ENCODE measurements at regions not wholly inside any gene's neighbourhood (a gene's known extent, or its start where the extent isn't known, plus 50 kb on each side); places are given as distances from the start of the nearest gene placed in this dataset.

DNA sequence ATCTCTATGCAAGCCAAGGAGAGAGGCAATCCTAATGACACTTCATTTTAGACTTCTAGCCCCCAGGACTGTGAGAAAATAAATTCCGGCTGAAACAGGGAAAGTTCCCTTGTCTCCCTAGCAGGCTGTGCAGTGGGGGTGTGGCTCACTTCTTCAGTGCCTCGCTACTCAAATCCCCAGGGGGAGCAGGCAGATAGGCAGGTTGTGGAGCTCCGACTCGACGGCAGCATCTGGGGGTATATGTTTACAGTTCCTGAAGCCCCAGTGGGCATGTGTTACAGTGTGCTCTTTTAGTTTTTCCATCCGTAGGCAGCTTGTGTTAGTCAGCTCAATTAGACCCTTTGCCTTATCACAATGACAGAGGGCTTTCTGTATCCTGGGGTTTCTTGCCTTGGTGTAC is 836.5 kb downstream of the PDCD6IP start:
- Histone ChIP-seq H3K27me3 (ENCODE audit: control insufficient read depth, insufficient read depth, low read length) (no peaks in the 10 kb centered on the region), H3K4me3 (ENCODE audit: low read depth in 2 of 2, low read length in 2 of 2) (no peak overlapping the region), H3K9me3 (ENCODE audit: control insufficient read depth, insufficient read depth, low read depth, low read length) (no peaks in the 10 kb centered on the region), H3K4me1 (ENCODE audit: control insufficient read depth, insufficient read depth, low read length) (no peaks in the 10 kb centered on the region), H3K27ac (ENCODE audit: low read length) (no peak overlapping the region), H3K36me3 (ENCODE audit: control insufficient read depth, insufficient read depth, low read length) (no peaks in the 10 kb centered on the region)
- POLR2A ChIA-PET = no interaction called here
- CTCF ChIA-PET = no interaction called here
- BruUV-seq (replicated peaks) = no TSS peak
- DNase-seq (ENCODE audit: low read depth, low spot score) (no peak), ATAC-seq (no peak)
- intact Hi-C loops (cut with micrococcal nuclease; ENCODE audit: unreplicated experiment) (no loop called here), in situ Hi-C loops (cut with HindIII; ENCODE audit: low pct_unique_long_range_greater_than_20kb, low sequenced_read_pairs) (no loop called here)
- TF ChIP-seq POLR2AphosphoS5 (IDR thresholded peaks at IDR 0.05; ENCODE audit: low read depth, low read length) (no peak), TCF7L2 (IDR thresholded peaks at IDR 0.05; ENCODE audit: low read depth, low read length) (no peak), SIN3A (IDR thresholded peaks at IDR 0.05; ENCODE audit: borderline replicate concordance, insufficient read depth, low read depth, low read length) (no peak)
- TF ChIP-seq, protein P1, sequence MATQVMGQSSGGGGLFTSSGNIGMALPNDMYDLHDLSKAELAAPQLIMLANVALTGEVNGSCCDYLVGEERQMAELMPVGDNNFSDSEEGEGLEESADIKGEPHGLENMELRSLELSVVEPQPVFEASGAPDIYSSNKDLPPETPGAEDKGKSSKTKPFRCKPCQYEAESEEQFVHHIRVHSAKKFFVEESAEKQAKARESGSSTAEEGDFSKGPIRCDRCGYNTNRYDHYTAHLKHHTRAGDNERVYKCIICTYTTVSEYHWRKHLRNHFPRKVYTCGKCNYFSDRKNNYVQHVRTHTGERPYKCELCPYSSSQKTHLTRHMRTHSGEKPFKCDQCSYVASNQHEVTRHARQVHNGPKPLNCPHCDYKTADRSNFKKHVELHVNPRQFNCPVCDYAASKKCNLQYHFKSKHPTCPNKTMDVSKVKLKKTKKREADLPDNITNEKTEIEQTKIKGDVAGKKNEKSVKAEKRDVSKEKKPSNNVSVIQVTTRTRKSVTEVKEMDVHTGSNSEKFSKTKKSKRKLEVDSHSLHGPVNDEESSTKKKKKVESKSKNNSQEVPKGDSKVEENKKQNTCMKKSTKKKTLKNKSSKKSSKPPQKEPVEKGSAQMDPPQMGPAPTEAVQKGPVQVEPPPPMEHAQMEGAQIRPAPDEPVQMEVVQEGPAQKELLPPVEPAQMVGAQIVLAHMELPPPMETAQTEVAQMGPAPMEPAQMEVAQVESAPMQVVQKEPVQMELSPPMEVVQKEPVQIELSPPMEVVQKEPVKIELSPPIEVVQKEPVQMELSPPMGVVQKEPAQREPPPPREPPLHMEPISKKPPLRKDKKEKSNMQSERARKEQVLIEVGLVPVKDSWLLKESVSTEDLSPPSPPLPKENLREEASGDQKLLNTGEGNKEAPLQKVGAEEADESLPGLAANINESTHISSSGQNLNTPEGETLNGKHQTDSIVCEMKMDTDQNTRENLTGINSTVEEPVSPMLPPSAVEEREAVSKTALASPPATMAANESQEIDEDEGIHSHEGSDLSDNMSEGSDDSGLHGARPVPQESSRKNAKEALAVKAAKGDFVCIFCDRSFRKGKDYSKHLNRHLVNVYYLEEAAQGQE (IDR thresholded peaks at IDR 0.05; ENCODE audit: insufficient read depth in 1 of 2, low read depth in 2 of 2, low read length in 1 of 2) = no peak
- TF ChIP-seq, protein P2, sequence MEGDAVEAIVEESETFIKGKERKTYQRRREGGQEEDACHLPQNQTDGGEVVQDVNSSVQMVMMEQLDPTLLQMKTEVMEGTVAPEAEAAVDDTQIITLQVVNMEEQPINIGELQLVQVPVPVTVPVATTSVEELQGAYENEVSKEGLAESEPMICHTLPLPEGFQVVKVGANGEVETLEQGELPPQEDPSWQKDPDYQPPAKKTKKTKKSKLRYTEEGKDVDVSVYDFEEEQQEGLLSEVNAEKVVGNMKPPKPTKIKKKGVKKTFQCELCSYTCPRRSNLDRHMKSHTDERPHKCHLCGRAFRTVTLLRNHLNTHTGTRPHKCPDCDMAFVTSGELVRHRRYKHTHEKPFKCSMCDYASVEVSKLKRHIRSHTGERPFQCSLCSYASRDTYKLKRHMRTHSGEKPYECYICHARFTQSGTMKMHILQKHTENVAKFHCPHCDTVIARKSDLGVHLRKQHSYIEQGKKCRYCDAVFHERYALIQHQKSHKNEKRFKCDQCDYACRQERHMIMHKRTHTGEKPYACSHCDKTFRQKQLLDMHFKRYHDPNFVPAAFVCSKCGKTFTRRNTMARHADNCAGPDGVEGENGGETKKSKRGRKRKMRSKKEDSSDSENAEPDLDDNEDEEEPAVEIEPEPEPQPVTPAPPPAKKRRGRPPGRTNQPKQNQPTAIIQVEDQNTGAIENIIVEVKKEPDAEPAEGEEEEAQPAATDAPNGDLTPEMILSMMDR (IDR thresholded peaks at IDR 0.05) = no peak

GRCh38 chr3:34635352-34635850 is 837.0 kb downstream of the PDCD6IP start:
- Histone ChIP-seq H3K9me3 (ENCODE audit: control insufficient read depth, insufficient read depth, low read depth, low read length) (no peaks in the 10 kb centered on the region), H3K27ac (ENCODE audit: low read length) (no peak overlapping the region), H3K27me3 (ENCODE audit: control insufficient read depth, insufficient read depth, low read length) (no peaks in the 10 kb centered on the region), H3K36me3 (ENCODE audit: control insufficient read depth, insufficient read depth, low read length) (no peaks in the 10 kb centered on the region), H3K4me3 (ENCODE audit: low read depth in 2 of 2, low read length in 2 of 2) (no peak overlapping the region), H3K4me1 (ENCODE audit: control insufficient read depth, insufficient read depth, low read length) (no peaks in the 10 kb centered on the region)
- intact Hi-C loops (cut with micrococcal nuclease; ENCODE audit: unreplicated experiment) (no loop called here), in situ Hi-C loops (cut with HindIII; ENCODE audit: low pct_unique_long_range_greater_than_20kb, low sequenced_read_pairs) (no loop called here)
- POLR2A ChIA-PET = no interaction called here
- no TSS peak for BruUV-seq (replicated peaks)
- TF ChIP-seq TCF7L2 (IDR thresholded peaks at IDR 0.05; ENCODE audit: low read depth, low read length) (no peak), SIN3A (IDR thresholded peaks at IDR 0.05; ENCODE audit: borderline replicate concordance, insufficient read depth, low read depth, low read length) (no peak), POLR2AphosphoS5 (IDR thresholded peaks at IDR 0.05; ENCODE audit: low read depth, low read length) (no peak)
- TF ChIP-seq, protein P2 (IDR thresholded peaks at IDR 0.05) = no peak
- TF ChIP-seq, protein P1 (IDR thresholded peaks at IDR 0.05; ENCODE audit: insufficient read depth in 1 of 2, low read depth in 2 of 2, low read length in 1 of 2) = no peak
- ATAC-seq (no peak), DNase-seq (ENCODE audit: low read depth, low spot score) (no peak)
- CTCF ChIA-PET = no interaction called here
